ENCODE measurements at regions not wholly inside any gene's neighbourhood (a gene's known extent, or its start where the extent isn't known, plus 50 kb on each side); places are given as distances from the start of the nearest gene placed in this dataset.

- H3K27ac ChIP-seq (ENCODE audit: low read length): no peak overlapping the region
- H3K9me3 ChIP-seq (ENCODE audit: low read length): no peaks in the 10 kb centered on the region
- no peak overlapping the region for H3K4me3 ChIP-seq (ENCODE audit: low read length)
- peaks cover 6% of the 10 kb centered on the region for H3F3A ChIP-seq (ENCODE audit: low read length, unreplicated experiment)
- H3K4me1 ChIP-seq (ENCODE audit: insufficient read depth, low read length): peaks cover 34% of the 10 kb centered on the region
- no peak for ATAC-seq
- no peak overlapping the region for H3K4me2 ChIP-seq (ENCODE audit: low read length)
- CTCF ChIA-PET: no interaction called here
- no peaks in the 10 kb centered on the region for H3K9me2 ChIP-seq (replicated peaks; ENCODE audit: low read length)
- H3K9ac ChIP-seq (ENCODE audit: low read length): no peak overlapping the region
- DNase-seq: no peak
- no peaks in the 10 kb centered on the region for H4K20me1 ChIP-seq (ENCODE audit: low read length)
- TF ChIP-seq CTCF (conservative IDR thresholded peaks at IDR 0.05; ENCODE audit: low read depth, low read length) (no peak), EZH2 (IDR thresholded peaks at IDR 0.05; ENCODE audit: low read length, unreplicated experiment) (no peak), EZH2phosphoT487 (IDR thresholded peaks at IDR 0.05; ENCODE audit: borderline replicate concordance, low read length) (no peak)
- intact Hi-C loops (cut with micrococcal nuclease): no loop called here
- POLR2A ChIA-PET (ENCODE audit: unreplicated experiment): no interaction called here
- H3K27me3 ChIP-seq (ENCODE audit: low read length): no peaks in the 10 kb centered on the region
- no TSS peak for BruUV-seq (replicated peaks)
- no peak overlapping the region for H2AFZ ChIP-seq (ENCODE audit: low read length)
- no peaks in the 10 kb centered on the region for H3K79me2 ChIP-seq (ENCODE audit: low read length)
- no peaks in the 10 kb centered on the region for H3K36me3 ChIP-seq (ENCODE audit: low read depth, low read length)
Observed at GRCh38 chr20:58011947-58012610, 216.4 kb downstream of the ANKRD60 start.

- no TSS peak for BruUV-seq (replicated peaks)
- H2AFZ ChIP-seq (ENCODE audit: low read length): no peak overlapping the region
- no peaks in the 10 kb centered on the region for H3K9me2 ChIP-seq (replicated peaks; ENCODE audit: low read length)
- DNase-seq (no peak), ATAC-seq (no peak)
- ChIA-PET CTCF (no interaction called here), POLR2A (ENCODE audit: unreplicated experiment) (no interaction called here)
- peaks cover 26% of the 10 kb centered on the region for H3K4me1 ChIP-seq (ENCODE audit: insufficient read depth, low read length)
- no peaks in the 10 kb centered on the region for H3K27me3 ChIP-seq (ENCODE audit: low read length)
- no peaks in the 10 kb centered on the region for H4K20me1 ChIP-seq (ENCODE audit: low read length)
- no peak overlapping the region for H3K27ac ChIP-seq (ENCODE audit: low read length)
- no peak overlapping the region for H3K9ac ChIP-seq (ENCODE audit: low read length)
- no peaks in the 10 kb centered on the region for H3K36me3 ChIP-seq (ENCODE audit: low read depth, low read length)
- H3K4me3 ChIP-seq (ENCODE audit: low read length): no peak overlapping the region
- no peaks in the 10 kb centered on the region for H3K79me2 ChIP-seq (ENCODE audit: low read length)
- H3K4me2 ChIP-seq (ENCODE audit: low read length): no peak overlapping the region
- TF ChIP-seq CTCF (conservative IDR thresholded peaks at IDR 0.05; ENCODE audit: low read depth, low read length) (no peak), EZH2phosphoT487 (IDR thresholded peaks at IDR 0.05; ENCODE audit: borderline replicate concordance, low read length) (no peak), EZH2 (IDR thresholded peaks at IDR 0.05; ENCODE audit: low read length, unreplicated experiment) (no peak)
- no peaks in the 10 kb centered on the region for H3F3A ChIP-seq (ENCODE audit: low read length, unreplicated experiment)
- intact Hi-C loops (cut with micrococcal nuclease): no loop called here
- no peaks in the 10 kb centered on the region for H3K9me3 ChIP-seq (ENCODE audit: low read length)
Observed at GRCh38 chr20:58011106-58011946, 217.1 kb downstream of the ANKRD60 start.

DNA sequence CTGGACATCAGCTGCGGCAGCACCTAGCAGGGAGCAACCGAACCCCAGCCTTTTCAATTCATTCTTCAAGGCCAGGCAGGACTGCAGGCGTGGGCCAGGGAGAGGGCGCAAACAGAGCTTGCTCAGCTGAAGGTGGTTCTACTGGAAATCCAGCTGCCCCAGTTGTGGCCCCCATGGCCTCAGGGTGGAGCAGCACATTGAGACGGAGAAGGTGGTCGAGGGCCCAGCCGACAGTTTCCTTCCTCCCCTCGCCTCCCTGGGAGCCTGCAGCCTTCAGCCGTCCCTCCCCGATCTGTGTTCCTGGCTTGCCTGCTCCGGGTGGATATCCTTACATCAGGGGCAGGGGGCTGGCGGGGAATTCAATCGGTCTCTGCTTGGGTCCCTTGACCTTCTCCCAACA is 217.8 kb downstream of the ANKRD60 start:
- Histone ChIP-seq H4K20me1 (ENCODE audit: low read length) (no peaks in the 10 kb centered on the region), H2AFZ (ENCODE audit: low read length) (no peak overlapping the region), H3K9me3 (ENCODE audit: low read length) (no peaks in the 10 kb centered on the region), H3K4me3 (ENCODE audit: low read length) (no peak overlapping the region), H3F3A (ENCODE audit: low read length, unreplicated experiment) (no peaks in the 10 kb centered on the region), H3K9ac (ENCODE audit: low read length) (no peak overlapping the region), H3K27me3 (ENCODE audit: low read length) (no peaks in the 10 kb centered on the region), H3K79me2 (ENCODE audit: low read length) (no peaks in the 10 kb centered on the region), H3K4me2 (ENCODE audit: low read length) (no peak overlapping the region), H3K4me1 (ENCODE audit: insufficient read depth, low read length) (peaks cover 20% of the 10 kb centered on the region), H3K9me2 (replicated peaks; ENCODE audit: low read length) (no peaks in the 10 kb centered on the region), H3K36me3 (ENCODE audit: low read depth, low read length) (no peaks in the 10 kb centered on the region), H3K27ac (ENCODE audit: low read length) (no peak overlapping the region)
- ATAC-seq (no peak), DNase-seq (no peak)
- BruUV-seq (replicated peaks): no TSS peak
- ChIA-PET CTCF (no interaction called here), POLR2A (ENCODE audit: unreplicated experiment) (no interaction called here)
- intact Hi-C loops (cut with micrococcal nuclease): no loop called here
- TF ChIP-seq EZH2phosphoT487 (IDR thresholded peaks at IDR 0.05; ENCODE audit: borderline replicate concordance, low read length) (no peak), EZH2 (IDR thresholded peaks at IDR 0.05; ENCODE audit: low read length, unreplicated experiment) (no peak), CTCF (conservative IDR thresholded peaks at IDR 0.05; ENCODE audit: low read depth, low read length) (no peak)
